Right lobe of liver (tissue), 6 donors: ENCODE measurements at regions not wholly inside any gene's neighbourhood (a gene's known extent, or its start where the extent isn't known, plus 50 kb on each side); places are given as distances from the start of the nearest gene placed in this dataset.

ENCODE experiments used
- ATAC-seq, 4 donors: fragments of 200-7000 bp; cut with Tn5 transposase; one replicate each; pipeline ENCODE4 v1.9.1; 2020; ENCODE audit warnings: mild to moderate bottlenecking in 4 of 4, moderate library complexity in 4 of 4
- DNase-seq, 3 donors: peaks; one replicate each; pipeline ENCODE4 v3.0.0-alpha.2; 2020
- H3K27ac ChIP-seq, 3 donors: fragments of 200-600 bp; one replicate each; pipeline ENCODE4 v1.8.0; 2022
- H3K27me3 ChIP-seq, 2 donors: fragments of 200-600 bp; one replicate each; pipeline ENCODE4 v1.8.0; 2022
- H3K36me3 ChIP-seq, 4 donors: fragments of 200-600 bp; sonication (generic) in 1 of 4; one replicate each; pipeline versions ENCODE4 v1.5.1 to v1.8.0; 2017 to 2022; ENCODE audit warnings: control low read depth in 1 of 4
- H3K4me1 ChIP-seq, 4 donors: fragments of 200-600 bp; sonication (generic) in 1 of 4; one replicate each; pipeline versions ENCODE4 v1.5.1 to v1.8.0; 2017 to 2022; ENCODE audit warnings: control low read depth in 1 of 4
- H3K4me3 ChIP-seq, 3 donors: fragments of 200-600 bp; one replicate each; pipeline ENCODE4 v1.8.0; 2022
- H3K9me3 ChIP-seq, 4 donors: fragments of 200-600 bp; sonication (generic) in 1 of 4; one replicate each; pipeline versions ENCODE4 v1.5.1 to v1.8.0; 2017 to 2022; ENCODE audit warnings: control low read depth in 1 of 4
- CTCF ChIP-seq, 4 donors: fragments of 200-600 bp in 3 of 4; fragments of 450-650 bp in 1 of 4; IDR thresholded peaks; one replicate each; pipeline versions ENCODE4 v1.5.1 to v1.8.0; 2016 to 2022; ENCODE audit warnings: antibody characterized with exemption in 4 of 4, mild to moderate bottlenecking in 2 of 4
- POLR2A ChIP-seq: fragments of 450-650 bp; IDR thresholded peaks from one replicate; pipeline ENCODE4 v1.6.1; 2017; ENCODE audit warnings: antibody characterized with exemption, mild to moderate bottlenecking
- WGBS: methylation state at CpG from one replicate; pipeline ENCODE4 v1.1.6; 2018; ENCODE audit warnings: low coverage, low lambda C conversion rate; ENCODE audit not compliant: insufficient coverage; ENCODE audit errors: missing lambda C conversion rate; 5-methylcytosine and 5-hydroxymethylcytosine counted together
- intact Hi-C, 2 donors: fragments of 100-400 bp; cut with DNase I; formaldehyde crosslinking; loops; one replicate each; pipeline versions ENCODE4 v1.11.2 to v1.14.1; 2022
- donor health status: DM: no; HTN: yes; CAD: no.
- donor health status: DM: no; HTN: no; CAD: no.
- donor health status: DM: no; HTN: no; CAD: no.
- donor health status: DM: no; HTN: yes; CAD: no.
- donor health status: DM: no; HTN: yes; CAD: no.

GRCh38 chr6:27679308-27679963 is 206.5 kb upstream of the ZNF184 start:
- H3K27ac ChIP-seq, result no peak overlapping the region
- no peak for TF ChIP-seq POLR2A
- TF ChIP-seq CTCF (IDR thresholded peaks at IDR 0.05), result no peak
- ATAC-seq, result no peak
- intact Hi-C loops, result no loop called here
- H3K36me3 ChIP-seq, result no peaks in the 10 kb centered on the region
- H3K4me1 ChIP-seq, result no peaks in the 10 kb centered on the region
- H3K9me3 ChIP-seq, result no peaks in the 10 kb centered on the region
- WGBS, result 10% methylated on average over 27 of the region's 27 CpGs
- no peak overlapping the region for H3K4me3 ChIP-seq
- no peak for DNase-seq
- peaks cover 0 to 43% of the 10 kb centered on the region in 2 donors for H3K27me3 ChIP-seq

GRCh38 chr6:27678469-27678868 is 205.6 kb upstream of the ZNF184 start:
- no peak overlapping the region for H3K4me3 ChIP-seq
- no peak overlapping the region for H3K27ac ChIP-seq
- TF ChIP-seq CTCF (IDR thresholded peaks at IDR 0.05) (no peak), POLR2A (no peak)
- no peak for ATAC-seq
- DNase-seq, result no peak
- 41% methylated on average over 5 of the region's 5 CpGs for WGBS
- H3K27me3 ChIP-seq, result peaks cover 0 to 43% of the 10 kb centered on the region in 2 donors
- intact Hi-C loops, result no loop called here
- H3K9me3 ChIP-seq, result no peaks in the 10 kb centered on the region
- H3K36me3 ChIP-seq, result no peaks in the 10 kb centered on the region
- no peaks in the 10 kb centered on the region for H3K4me1 ChIP-seq

- no peaks in the 10 kb centered on the region for H3K4me1 ChIP-seq
- H3K9me3 ChIP-seq, result no peaks in the 10 kb centered on the region
- no peaks in the 10 kb centered on the region for H3K36me3 ChIP-seq
- peaks cover 4 to 26% of the 10 kb centered on the region in 2 donors for H3K27me3 ChIP-seq
- TF ChIP-seq POLR2A, result no peak
- TF ChIP-seq CTCF (IDR thresholded peaks at IDR 0.05), result no peak
- no peak overlapping the region for H3K4me3 ChIP-seq
- intact Hi-C loops, result no loop called here
- 63% methylated on average over 4 of the region's 9 CpGs for WGBS
- ATAC-seq (no peak), DNase-seq (no peak)
- H3K27ac ChIP-seq, result no peak overlapping the region
Measured at GRCh38 chr6:27674882-27675281, 202.0 kb upstream of the ZNF184 start.

- 2% methylated on average over 28 of the region's 28 CpGs for WGBS
- Histone ChIP-seq H3K4me1 (peaks cover 0 to 6% (median 0%) of the 10 kb centered on the region in 4 donors), H3K4me3 (no peak overlapping the region), H3K36me3 (no peaks in the 10 kb centered on the region), H3K9me3 (no peaks in the 10 kb centered on the region), H3K27ac (no peak overlapping the region), H3K27me3 (peaks cover 5 to 22% of the 10 kb centered on the region in 2 donors)
- DNase-seq, result no peak
- intact Hi-C loops, result no loop called here
- ATAC-seq, result no peak
- TF ChIP-seq POLR2A (no peak), CTCF (IDR thresholded peaks at IDR 0.05) (no peak)
Measured at GRCh38 chr6:27672113-27672799, 199.4 kb upstream of the ZNF184 start.
